ENCODE measurements at regions not wholly inside any gene's neighbourhood (a gene's known extent, or its start where the extent isn't known, plus 50 kb on each side); places are given as distances from the start of the nearest gene placed in this dataset.

- no peak for TF ChIP-seq CTCF (IDR thresholded peaks at IDR 0.05; ENCODE audit: low read depth, low read length)
- no peak for TF ChIP-seq EZH2phosphoT487 (IDR thresholded peaks at IDR 0.05; ENCODE audit: low read depth)
Observed at GRCh38 chr6:91961671-91962070, 1374.8 kb upstream of the MAP3K7 start.

Measured in OCI-LY3 (cell line).